GM12878 (cell line): ENCODE measurements at regions not wholly inside any gene's neighbourhood (a gene's known extent, or its start where the extent isn't known, plus 50 kb on each side); places are given as distances from the start of the nearest gene placed in this dataset.
A peak's percentile ranks its signal among the peaks of the same experiment; 100 is the strongest.

ENCODE experiments used
- ATAC-seq: fragments of 200-7000 bp; cut with Tn5 transposase; 3 replicates; pipeline ENCODE4 v1.9.1; 2020; ENCODE audit warnings: mild to moderate bottlenecking, moderate library complexity
- BruUV-seq: library from RNA; stranded (reverse); fragments of 400-500 nt; replicated peaks from 2 replicates; lab custom pipeline; 2021; lab: Mats Ljungman, UMichigan
- CTCF ChIA-PET: fragments of 300-600 bp; sonication (Branson Sonifier 250); formaldehyde crosslinking; extraction: SDS; loops from one replicate; lab custom pipeline; 2021; ENCODE audit warnings: inconsistent platforms; lab: Yijun Ruan, JAX
- POLR2A ChIA-PET: fragments of 350-600 bp; formaldehyde crosslinking; extraction: SDS; loops from one replicate; lab custom pipeline; 2021; ENCODE audit warnings: inconsistent platforms; lab: Charles Lee
- RAD21 ChIA-PET: fragments of 300-600 bp; sonication (Branson Sonifier 250); formaldehyde crosslinking; loops from one replicate; lab custom pipeline; 2023; ENCODE audit warnings: antibody characterized with exemption; ENCODE audit not compliant: unreplicated experiment; lab: Charles Lee
- SMC1A ChIA-PET: fragments of 300-600 bp; sonication (Branson Sonifier 250); formaldehyde crosslinking; loops from one replicate; lab custom pipeline; 2023; ENCODE audit not compliant: unreplicated experiment, uncharacterized antibody; lab: Charles Lee
- DNase-seq: peaks from one replicate; pipeline ENCODE4 v3.0.0-alpha.2; 2011; ENCODE audit warnings: low read depth, low spot score
- FAIRE-seq: peaks from 3 replicates; lab custom pipeline; 2011; peaks lifted over from hg19 to GRCh38; lab: Jason Lieb, UNC
- H2AFZ ChIP-seq: 2 replicates; pipeline ENCODE4 v1.6.0; 2011; ENCODE audit warnings: low read depth, low read length, control low read depth; ENCODE audit not compliant: control insufficient read depth
- H3K27ac ChIP-seq: 2 replicates; pipeline ENCODE4 v1.5.1; 2011; ENCODE audit warnings: control low read depth; ENCODE audit not compliant: control insufficient read depth, insufficient read depth
- H3K27me3 ChIP-seq, 2 experiments: replicated peaks in 1 of 2; 2 replicates each; pipeline versions ENCODE4 v1.6.0 to v1.6.1; 2011; ENCODE audit warnings: low read length in 1 of 2; ENCODE audit not compliant: control insufficient read depth in 2 of 2, insufficient read depth in 2 of 2
- H3K36me3 ChIP-seq, 2 experiments: 2 replicates each; pipeline ENCODE4 v1.5.1; 2011; ENCODE audit warnings: low read length in 1 of 2; ENCODE audit not compliant: control insufficient read depth in 2 of 2, insufficient read depth in 2 of 2
- H3K4me1 ChIP-seq: 2 replicates; pipeline ENCODE4 v1.6.1; 2011; ENCODE audit warnings: mild to moderate bottlenecking, low read length, moderate library complexity, mixed read lengths; ENCODE audit not compliant: control insufficient read depth, insufficient read depth
- H3K4me2 ChIP-seq: 2 replicates; pipeline ENCODE4 v1.6.0; 2011; ENCODE audit warnings: control low read depth; ENCODE audit not compliant: control insufficient read depth, insufficient read depth
- H3K4me3 ChIP-seq: fragments of 200-600 bp; sonication (generic); 2 replicates; pipeline ENCODE4 v1.5.1; 2016
- H3K79me2 ChIP-seq: 2 replicates; pipeline ENCODE4 v1.6.0; 2011; ENCODE audit warnings: low read length; ENCODE audit not compliant: control insufficient read depth, insufficient read depth
- H3K9ac ChIP-seq: 2 replicates; pipeline ENCODE4 v1.8.0; 2011; ENCODE audit warnings: low read length, control low read depth, mixed read lengths; ENCODE audit not compliant: control insufficient read depth, insufficient read depth
- H3K9me3 ChIP-seq: replicated peaks from 3 replicates; pipeline ENCODE4 v1.5.1; 2011; ENCODE audit warnings: mild to moderate bottlenecking, low read length; ENCODE audit not compliant: control insufficient read depth, insufficient read depth
- H4K20me1 ChIP-seq: 2 replicates; pipeline ENCODE4 v1.6.0; 2011; ENCODE audit not compliant: control insufficient read depth, insufficient read depth
- EP300 ChIP-seq, 2 experiments: fragments of 150-350 bp in 1 of 2; IDR thresholded peaks; 2 replicates each; pipeline ENCODE4 v1.6.1; 2011 to 2012; ENCODE audit warnings: low read depth in 2 of 2, low read length in 2 of 2, borderline replicate concordance in 1 of 2, improper control_type of control experiment in 1 of 2, inconsistent platforms in 1 of 2; ENCODE audit not compliant: control insufficient read depth in 1 of 2
- HDAC2 ChIP-seq: fragments of 200-600 bp; sonication (generic); IDR thresholded peaks from 2 replicates; pipeline ENCODE4 v1.6.1; 2017
- JUNB ChIP-seq: IDR thresholded peaks from 2 replicates; pipeline ENCODE4 v1.6.1; 2016; ENCODE audit warnings: antibody characterized with exemption, mild to moderate bottlenecking
- NRF1 ChIP-seq: conservative IDR thresholded peaks from 2 replicates; pipeline ENCODE4 v1.6.1; 2011; ENCODE audit warnings: mild to moderate bottlenecking, low read depth, low read length, improper control_type of control experiment
- POLR2AphosphoS5 ChIP-seq: IDR thresholded peaks from 2 replicates; pipeline ENCODE4 v1.6.1; 2011; ENCODE audit warnings: mild to moderate bottlenecking, low read length, inconsistent platforms
- ZBED1 ChIP-seq: IDR thresholded peaks from 2 replicates; pipeline ENCODE4 v1.6.1; 2016; ENCODE audit warnings: borderline replicate concordance
- WGBS: methylation state at CpG from one replicate; pipeline ENCODE4 v1.1.6; 2016; ENCODE audit warnings: low lambda C conversion rate; ENCODE audit not compliant: insufficient replicate concordance, insufficient coverage; ENCODE audit errors: missing lambda C conversion rate; 5-methylcytosine and 5-hydroxymethylcytosine counted together
- in situ Hi-C: fragments of 300-500 bp; cut with MboI; formaldehyde crosslinking; loops from 9 replicates; pipeline ENCODE4 v1.14.3; 2018; ENCODE audit warnings: mixed read lengths
- intact Hi-C: fragments of 100-400 bp; cut with micrococcal nuclease; formaldehyde crosslinking; loops from one replicate; pipeline ENCODE4 v1.14.2; 2022; ENCODE audit not compliant: unreplicated experiment
- TF ChIP-seq, protein P1 (sequence below): fragments of 450-650 bp; IDR thresholded peaks from 2 replicates; pipeline ENCODE4 v1.6.1; 2017; ENCODE audit warnings: mild to moderate bottlenecking, moderate library complexity

DNA sequence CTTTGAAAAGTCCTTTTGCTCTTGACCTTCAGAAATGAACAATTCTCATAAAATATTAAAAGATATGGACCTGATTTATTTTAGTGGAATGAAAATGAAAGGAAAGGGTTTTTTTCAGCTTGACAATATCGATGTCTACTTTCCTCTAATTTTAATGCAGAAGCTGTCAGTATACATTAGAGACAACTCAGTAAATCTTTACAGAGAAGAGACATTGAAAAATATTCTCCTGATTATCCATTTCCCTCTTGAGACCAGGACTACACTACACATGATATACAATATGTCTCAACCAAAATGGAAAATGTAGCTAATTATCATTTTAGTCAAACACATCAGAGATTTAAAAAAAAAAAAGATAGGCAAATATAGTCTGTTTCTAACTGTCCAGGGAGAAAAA lies 288.5 kb upstream of the NUDT12 start (continued):
- TF ChIP-seq, protein P1, sequence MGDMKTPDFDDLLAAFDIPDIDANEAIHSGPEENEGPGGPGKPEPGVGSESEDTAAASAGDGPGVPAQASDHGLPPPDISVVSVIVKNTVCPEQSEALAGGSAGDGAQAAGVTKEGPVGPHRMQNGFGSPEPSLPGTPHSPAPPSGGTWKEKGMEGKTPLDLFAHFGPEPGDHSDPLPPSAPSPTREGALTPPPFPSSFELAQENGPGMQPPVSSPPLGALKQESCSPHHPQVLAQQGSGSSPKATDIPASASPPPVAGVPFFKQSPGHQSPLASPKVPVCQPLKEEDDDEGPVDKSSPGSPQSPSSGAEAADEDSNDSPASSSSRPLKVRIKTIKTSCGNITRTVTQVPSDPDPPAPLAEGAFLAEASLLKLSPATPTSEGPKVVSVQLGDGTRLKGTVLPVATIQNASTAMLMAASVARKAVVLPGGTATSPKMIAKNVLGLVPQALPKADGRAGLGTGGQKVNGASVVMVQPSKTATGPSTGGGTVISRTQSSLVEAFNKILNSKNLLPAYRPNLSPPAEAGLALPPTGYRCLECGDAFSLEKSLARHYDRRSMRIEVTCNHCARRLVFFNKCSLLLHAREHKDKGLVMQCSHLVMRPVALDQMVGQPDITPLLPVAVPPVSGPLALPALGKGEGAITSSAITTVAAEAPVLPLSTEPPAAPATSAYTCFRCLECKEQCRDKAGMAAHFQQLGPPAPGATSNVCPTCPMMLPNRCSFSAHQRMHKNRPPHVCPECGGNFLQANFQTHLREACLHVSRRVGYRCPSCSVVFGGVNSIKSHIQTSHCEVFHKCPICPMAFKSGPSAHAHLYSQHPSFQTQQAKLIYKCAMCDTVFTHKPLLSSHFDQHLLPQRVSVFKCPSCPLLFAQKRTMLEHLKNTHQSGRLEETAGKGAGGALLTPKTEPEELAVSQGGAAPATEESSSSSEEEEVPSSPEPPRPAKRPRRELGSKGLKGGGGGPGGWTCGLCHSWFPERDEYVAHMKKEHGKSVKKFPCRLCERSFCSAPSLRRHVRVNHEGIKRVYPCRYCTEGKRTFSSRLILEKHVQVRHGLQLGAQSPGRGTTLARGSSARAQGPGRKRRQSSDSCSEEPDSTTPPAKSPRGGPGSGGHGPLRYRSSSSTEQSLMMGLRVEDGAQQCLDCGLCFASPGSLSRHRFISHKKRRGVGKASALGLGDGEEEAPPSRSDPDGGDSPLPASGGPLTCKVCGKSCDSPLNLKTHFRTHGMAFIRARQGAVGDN: no peak
- TF ChIP-seq ZBED1 (no peak), EP300 (IDR thresholded peaks at IDR 0.05; ENCODE audit: borderline replicate concordance in 1 of 2, control insufficient read depth in 1 of 2, low read depth in 2 of 2, low read length in 2 of 2) (no peak), POLR2AphosphoS5 (no peak), NRF1 (no peak)
- TF ChIP-seq, all 136 proteins: peak for 0

DNA sequence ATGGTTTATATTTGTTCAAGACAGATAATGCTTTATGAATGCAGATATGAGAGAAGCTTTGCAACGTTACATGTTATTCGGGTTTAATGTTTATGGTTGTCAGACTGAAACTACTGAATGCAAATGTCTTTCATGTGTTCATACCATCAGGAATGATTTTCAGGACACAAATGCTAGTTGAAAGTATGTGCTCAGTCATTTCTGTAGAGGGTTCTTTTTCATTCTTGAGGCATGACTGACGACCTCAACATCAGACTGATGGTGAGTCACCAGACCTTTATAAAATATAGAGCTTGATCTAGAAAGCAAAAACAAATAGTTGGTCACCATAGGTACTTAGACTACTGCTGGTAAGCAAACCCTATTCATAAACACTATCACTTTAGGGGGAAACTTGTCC lies 287.3 kb upstream of the NUDT12 start:
- intact Hi-C loops (no loop called here), in situ Hi-C loops (no loop called here)
- Histone ChIP-seq H3K9me3 (no peaks in the 10 kb centered on the region), H3K4me1 (no peaks in the 10 kb centered on the region), H4K20me1 (no peaks in the 10 kb centered on the region), H3K79me2 (no peaks in the 10 kb centered on the region), H3K27ac (no peak overlapping the region), H2AFZ (no peak overlapping the region), H3K27me3 (no peaks in the 10 kb centered on the region), H3K36me3 (no peaks in the 10 kb centered on the region), H3K4me2 (no peak overlapping the region), H3K9ac (no peak overlapping the region), H3K4me3 (no peak overlapping the region)
- 2% methylated on average over 3 of the region's 3 CpGs for WGBS
- CTCF ChIA-PET: interaction anchor here (0.6 to 2.0 kb wide), 3 partner anchors 20 to 361 kb away, joined by 3 to 13 read pairs (median 3); no protein-coding TSS in a partner anchor
- peak; percentile 7 for DNase-seq
- ATAC-seq: peak; percentile 84
- RAD21 ChIA-PET: interaction anchor here (1.4 kb wide), 1 partner anchor 40 kb away, joined by 3 read pairs; no protein-coding TSS in a partner anchor
- no peak for FAIRE-seq
- POLR2A ChIA-PET: no interaction called here
- SMC1A ChIA-PET: interaction anchor here (0.5 to 1.9 kb wide), 6 partner anchors 11 to 79 kb away, joined by 3 to 5 read pairs (median 4); no protein-coding TSS in a partner anchor
- BruUV-seq: no TSS peak
- no peak for TF ChIP-seq HDAC2
- 0 out of 2 replicates have a peak, but pooled peaks have one; percentile 7 for TF ChIP-seq JUNB
